Tibial nerve (tissue), 4 donors: ENCODE measurements at regions not wholly inside any gene's neighbourhood (a gene's known extent, or its start where the extent isn't known, plus 50 kb on each side); places are given as distances from the start of the nearest gene placed in this dataset.

Source experiments
- DNase-seq, 2 donors: peaks; one replicate each; pipeline ENCODE4 v3.0.0-alpha.2; 2019; ENCODE audit warnings: low spot score in 2 of 2
- H3K27ac ChIP-seq, 4 donors: fragments of 200-600 bp; sonication (generic) in 3 of 4; one replicate each; pipeline ENCODE4 v1.5.1; 2017 to 2019; ENCODE audit warnings: mild to moderate bottlenecking in 1 of 4
- H3K27me3 ChIP-seq, 2 donors: fragments of 200-600 bp; sonication (generic) in 1 of 2; one replicate each; pipeline versions ENCODE4 v1.5.1 to v1.6.0; 2017 to 2019
- H3K36me3 ChIP-seq, 3 donors: fragments of 200-600 bp; sonication (generic); one replicate each; pipeline ENCODE4 v1.5.1; 2018 to 2019
- H3K4me1 ChIP-seq, 4 donors: fragments of 200-600 bp; sonication (generic) in 3 of 4; one replicate each; pipeline ENCODE4 v1.5.1; 2017 to 2019
- H3K4me3 ChIP-seq, 4 donors: fragments of 200-600 bp; sonication (generic) in 3 of 4; one replicate each; pipeline ENCODE4 v1.5.1; 2017 to 2019; ENCODE audit warnings: mild to moderate bottlenecking in 1 of 4, moderate library complexity in 1 of 4
- H3K9me3 ChIP-seq, 4 donors: fragments of 200-600 bp; sonication (generic) in 3 of 4; one replicate each; pipeline ENCODE4 v1.5.1; 2017 to 2019
- CTCF ChIP-seq, 5 experiments: fragments of 200-600 bp in 3 of 5; fragments of 450-650 bp in 2 of 5; sonication (generic) in 3 of 5; IDR thresholded peaks; one replicate each; pipeline ENCODE4 v1.5.1; 2016 to 2019; ENCODE audit warnings: antibody characterized with exemption in 5 of 5, mild to moderate bottlenecking in 3 of 5, moderate library complexity in 2 of 5
- EP300 ChIP-seq, 2 donors: sonication (generic); formaldehyde crosslinking; IDR thresholded peaks; one replicate each; pipeline ENCODE4 v1.6.1; 2017; ENCODE audit warnings: antibody characterized with exemption in 2 of 2, mild to moderate bottlenecking in 1 of 2
- POLR2A ChIP-seq, 2 donors: fragments of 450-650 bp; IDR thresholded peaks; one replicate each; pipeline ENCODE4 v1.6.1; 2017; ENCODE audit warnings: antibody characterized with exemption in 2 of 2, mild to moderate bottlenecking in 2 of 2, moderate library complexity in 2 of 2
- WGBS, 2 donors: methylation state at CpG; one replicate each; pipeline ENCODE4 v1.1.5; 2018; 5-methylcytosine and 5-hydroxymethylcytosine counted together

GRCh38 chr3:135440233-135440632 lies 525.3 kb upstream of the PPP2R3A start:
- H3K27me3 ChIP-seq: no peaks in the 10 kb centered on the region
- no peak overlapping the region for H3K4me3 ChIP-seq
- H3K36me3 ChIP-seq: no peaks in the 10 kb centered on the region
- H3K9me3 ChIP-seq: peaks cover 0 to 9% (median 0%) of the 10 kb centered on the region in 4 donors
- no peaks in the 10 kb centered on the region for H3K4me1 ChIP-seq
- no peak overlapping the region for H3K27ac ChIP-seq
- no peak for TF ChIP-seq CTCF (IDR thresholded peaks at IDR 0.05)
- no peak for TF ChIP-seq EP300 (IDR thresholded peaks at IDR 0.05)
- no peak for DNase-seq

GRCh38 chr3:135440746-135441145 lies 524.8 kb upstream of the PPP2R3A start:
- TF ChIP-seq EP300 (IDR thresholded peaks at IDR 0.05) (no peak), POLR2A (IDR thresholded peaks at IDR 0.05) (no peak), CTCF (IDR thresholded peaks at IDR 0.05) (no peak)
- WGBS, 2 donors: 32 to 41% methylated on average over 4 of the region's 4 CpGs

GRCh38 chr3:135444058-135444457 lies 521.5 kb upstream of the PPP2R3A start:
- Histone ChIP-seq H3K36me3 (no peaks in the 10 kb centered on the region), H3K4me3 (no peak overlapping the region), H3K27me3 (no peaks in the 10 kb centered on the region), H3K27ac (no peak overlapping the region), H3K4me1 (no peaks in the 10 kb centered on the region), H3K9me3 (no peaks in the 10 kb centered on the region)
- TF ChIP-seq EP300 (IDR thresholded peaks at IDR 0.05): no peak
- no peak for TF ChIP-seq CTCF (IDR thresholded peaks at IDR 0.05)
- no peak for TF ChIP-seq POLR2A (IDR thresholded peaks at IDR 0.05)
- no peak for DNase-seq
- WGBS, 2 donors: 84 to 86% methylated on average over 5 of the region's 5 CpGs

More at GRCh38 chr3:135440746-135441145, 524.8 kb upstream of the PPP2R3A start:
- peaks cover 0 to 9% (median 0%) of the 10 kb centered on the region in 4 donors for H3K9me3 ChIP-seq
- no peaks in the 10 kb centered on the region for H3K36me3 ChIP-seq
- no peak overlapping the region for H3K27ac ChIP-seq
- DNase-seq: no peak
- H3K4me3 ChIP-seq: no peak overlapping the region
- no peaks in the 10 kb centered on the region for H3K4me1 ChIP-seq
- no peaks in the 10 kb centered on the region for H3K27me3 ChIP-seq

GRCh38 chr3:135447483-135447882 lies 518.0 kb upstream of the PPP2R3A start:
- WGBS, 2 donors: 89 to 90% methylated on average over 3 of the region's 3 CpGs
- no peak overlapping the region for H3K27ac ChIP-seq
- H3K4me1 ChIP-seq: no peaks in the 10 kb centered on the region
- no peaks in the 10 kb centered on the region for H3K36me3 ChIP-seq
- no peaks in the 10 kb centered on the region for H3K9me3 ChIP-seq
- H3K27me3 ChIP-seq: no peaks in the 10 kb centered on the region
- TF ChIP-seq CTCF (IDR thresholded peaks at IDR 0.05): no peak
- TF ChIP-seq POLR2A (IDR thresholded peaks at IDR 0.05): no peak
- TF ChIP-seq EP300 (IDR thresholded peaks at IDR 0.05): no peak
- no peak overlapping the region for H3K4me3 ChIP-seq
- no peak for DNase-seq

- no peaks in the 10 kb centered on the region for H3K27me3 ChIP-seq
- no peak for TF ChIP-seq CTCF (IDR thresholded peaks at IDR 0.05)
- no peak overlapping the region for H3K27ac ChIP-seq
- DNase-seq: no peak
- no peaks in the 10 kb centered on the region for H3K4me1 ChIP-seq
- no peaks in the 10 kb centered on the region for H3K36me3 ChIP-seq
- H3K9me3 ChIP-seq: no peaks in the 10 kb centered on the region
- H3K4me3 ChIP-seq: no peak overlapping the region
Measured at GRCh38 chr3:135448520-135448919, 517.0 kb upstream of the PPP2R3A start.
